SU-DHL-6 (cell line): ENCODE measurements at regions not wholly inside any gene's neighbourhood (a gene's known extent, or its start where the extent isn't known, plus 50 kb on each side); places are given as distances from the start of the nearest gene placed in this dataset.

Experiments used
- H2AFZ ChIP-seq: fragments of 200-600 bp; sonication (generic); 2 replicates; pipeline ENCODE4 v1.6.1; 2014; ENCODE audit warnings: low read depth, mild to moderate bottlenecking, moderate library complexity, mixed read lengths, antibody characterized with exemption, low read length; ENCODE audit not compliant: severe bottlenecking
- H3F3A ChIP-seq: fragments of 200-600 bp; shearing (Covaris generic); 2 replicates; pipeline ENCODE4 v1.6.0; 2016; ENCODE audit warnings: antibody characterized with exemption, mild to moderate bottlenecking; ENCODE audit not compliant: insufficient read depth
- H3K27ac ChIP-seq: fragments of 200-600 bp; sonication (generic); 2 replicates; pipeline ENCODE4 v1.5.1; 2016; ENCODE audit warnings: low read depth, mild to moderate bottlenecking, low read length, moderate library complexity, mixed read lengths
- H3K27me3 ChIP-seq: fragments of 200-600 bp; sonication (generic), shearing (Covaris generic); 2 replicates; pipeline ENCODE4 v1.6.0; 2014; ENCODE audit warnings: mild to moderate bottlenecking, low read length
- H3K36me3 ChIP-seq: fragments of 200-600 bp; sonication (generic); 2 replicates; pipeline ENCODE4 v1.6.1; 2014; ENCODE audit warnings: mild to moderate bottlenecking, low read length, mixed read lengths
- H3K4me2 ChIP-seq: fragments of 300-600, 200-600 bp; shearing (Covaris generic), sonication (generic); 2 replicates; pipeline ENCODE4 v1.6.0; 2014; ENCODE audit warnings: low read length, low read depth, mild to moderate bottlenecking; ENCODE audit not compliant: poor library complexity, severe bottlenecking
- H3K4me3 ChIP-seq: fragments of 200-600 bp; sonication (generic); 2 replicates; pipeline ENCODE4 v1.5.1; 2014; ENCODE audit warnings: antibody characterized with exemption, low read length, mild to moderate bottlenecking, mixed read lengths; ENCODE audit not compliant: insufficient read depth, poor library complexity, severe bottlenecking
- H3K79me2 ChIP-seq: fragments of 200-600 bp; sonication (generic); 2 replicates; pipeline ENCODE4 v1.6.1; 2014; ENCODE audit warnings: mild to moderate bottlenecking, low read length, moderate library complexity; ENCODE audit not compliant: insufficient read depth
- H3K9ac ChIP-seq: fragments of 200-600 bp; sonication (generic); 2 replicates; pipeline ENCODE4 v1.7.0; 2014; ENCODE audit warnings: mild to moderate bottlenecking, low read length
- H3K9me2 ChIP-seq: fragments of 200-600 bp; sonication (generic); replicated peaks from 2 replicates; pipeline ENCODE4 v1.6.1; 2014; ENCODE audit warnings: low read length; ENCODE audit not compliant: insufficient read depth
- H3K9me3 ChIP-seq: fragments of 200-600 bp; sonication (generic); 2 replicates; pipeline ENCODE4 v1.6.1; 2014; ENCODE audit warnings: low read length, mixed read lengths; ENCODE audit not compliant: insufficient read depth
- H4K20me1 ChIP-seq: fragments of 200-600 bp; sonication (generic); 2 replicates; pipeline ENCODE4 v1.6.1; 2014; ENCODE audit warnings: low read depth, mild to moderate bottlenecking, antibody characterized with exemption, low read length, moderate library complexity, mixed read lengths
- EZH2phosphoT487 ChIP-seq: fragments of 200-600 bp; sonication (generic), shearing (Covaris generic); conservative IDR thresholded peaks from 2 replicates; pipeline ENCODE4 v1.6.1; 2018; ENCODE audit warnings: mild to moderate bottlenecking, antibody characterized with exemption, low read length, moderate library complexity, mixed read lengths
- TF ChIP-seq, protein P1 (sequence below): fragments of 200-600 bp; sonication (generic); IDR thresholded peaks from one replicate; pipeline ENCODE4 v1.5.1; 2017; ENCODE audit warnings: antibody characterized with exemption, mild to moderate bottlenecking, low read length, moderate library complexity; ENCODE audit not compliant: insufficient read depth, poor library complexity, severe bottlenecking

DNA sequence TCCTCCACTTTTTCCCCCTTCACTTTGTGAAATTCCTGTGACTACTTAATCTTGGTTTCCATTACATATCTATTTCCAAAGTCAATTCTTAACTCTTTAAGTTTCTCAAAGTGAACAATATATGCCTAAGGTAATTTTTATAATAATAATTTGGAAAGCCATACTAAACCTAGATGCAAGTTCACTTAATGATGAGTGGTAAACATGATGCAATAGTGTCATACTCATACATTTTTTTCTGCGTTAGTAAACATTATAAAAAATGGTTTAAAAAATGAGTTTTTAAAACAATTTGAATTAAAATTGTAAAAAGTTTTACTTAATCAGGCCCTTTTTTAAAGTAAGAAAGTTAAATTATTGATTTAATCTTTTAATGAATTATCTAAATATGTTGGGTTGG, 659.4 kb upstream of the FZD8 start:
- Histone ChIP-seq H3K27me3 (no peaks in the 10 kb centered on the region), H3K79me2 (no peaks in the 10 kb centered on the region), H3K36me3 (no peaks in the 10 kb centered on the region), H3K9me2 (no peaks in the 10 kb centered on the region), H4K20me1 (no peaks in the 10 kb centered on the region), H3K4me3 (no peak overlapping the region), H3K9ac (no peak overlapping the region), H3K4me2 (no peak overlapping the region), H3F3A (no peaks in the 10 kb centered on the region), H2AFZ (no peak overlapping the region), H3K9me3 (no peaks in the 10 kb centered on the region), H3K27ac (no peak overlapping the region)
- no peak for TF ChIP-seq EZH2phosphoT487
- TF ChIP-seq, protein P1, sequence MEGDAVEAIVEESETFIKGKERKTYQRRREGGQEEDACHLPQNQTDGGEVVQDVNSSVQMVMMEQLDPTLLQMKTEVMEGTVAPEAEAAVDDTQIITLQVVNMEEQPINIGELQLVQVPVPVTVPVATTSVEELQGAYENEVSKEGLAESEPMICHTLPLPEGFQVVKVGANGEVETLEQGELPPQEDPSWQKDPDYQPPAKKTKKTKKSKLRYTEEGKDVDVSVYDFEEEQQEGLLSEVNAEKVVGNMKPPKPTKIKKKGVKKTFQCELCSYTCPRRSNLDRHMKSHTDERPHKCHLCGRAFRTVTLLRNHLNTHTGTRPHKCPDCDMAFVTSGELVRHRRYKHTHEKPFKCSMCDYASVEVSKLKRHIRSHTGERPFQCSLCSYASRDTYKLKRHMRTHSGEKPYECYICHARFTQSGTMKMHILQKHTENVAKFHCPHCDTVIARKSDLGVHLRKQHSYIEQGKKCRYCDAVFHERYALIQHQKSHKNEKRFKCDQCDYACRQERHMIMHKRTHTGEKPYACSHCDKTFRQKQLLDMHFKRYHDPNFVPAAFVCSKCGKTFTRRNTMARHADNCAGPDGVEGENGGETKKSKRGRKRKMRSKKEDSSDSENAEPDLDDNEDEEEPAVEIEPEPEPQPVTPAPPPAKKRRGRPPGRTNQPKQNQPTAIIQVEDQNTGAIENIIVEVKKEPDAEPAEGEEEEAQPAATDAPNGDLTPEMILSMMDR, result no peak

DNA sequence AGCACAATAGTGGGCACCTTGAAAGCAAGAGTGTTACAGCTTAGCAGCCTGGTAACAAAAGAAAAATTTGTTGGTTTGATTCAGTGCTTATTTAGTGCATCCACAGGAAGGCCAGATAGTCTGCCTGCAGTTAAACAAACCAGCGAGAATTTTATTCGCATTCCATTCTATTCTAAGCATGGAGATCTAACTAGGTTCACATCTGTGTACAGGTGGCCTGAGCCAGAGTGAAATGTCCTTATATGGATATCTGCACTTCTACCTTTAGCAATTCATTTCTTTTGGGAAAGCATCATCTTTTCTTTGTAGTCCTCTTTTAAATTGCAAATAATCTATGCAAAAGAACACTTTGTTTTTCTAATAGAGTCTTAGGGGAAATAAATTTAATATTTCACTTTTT, 659.0 kb upstream of the FZD8 start:
- Histone ChIP-seq H3K79me2 (no peaks in the 10 kb centered on the region), H4K20me1 (no peaks in the 10 kb centered on the region), H3K9ac (no peak overlapping the region), H3K9me2 (no peaks in the 10 kb centered on the region), H3K4me3 (no peak overlapping the region), H3K4me2 (no peak overlapping the region), H3K36me3 (no peaks in the 10 kb centered on the region), H2AFZ (no peak overlapping the region), H3K27me3 (no peaks in the 10 kb centered on the region), H3F3A (no peaks in the 10 kb centered on the region), H3K9me3 (no peaks in the 10 kb centered on the region), H3K27ac (no peak overlapping the region)
- TF ChIP-seq EZH2phosphoT487, result no peak
- TF ChIP-seq, protein P1, result no peak

DNA sequence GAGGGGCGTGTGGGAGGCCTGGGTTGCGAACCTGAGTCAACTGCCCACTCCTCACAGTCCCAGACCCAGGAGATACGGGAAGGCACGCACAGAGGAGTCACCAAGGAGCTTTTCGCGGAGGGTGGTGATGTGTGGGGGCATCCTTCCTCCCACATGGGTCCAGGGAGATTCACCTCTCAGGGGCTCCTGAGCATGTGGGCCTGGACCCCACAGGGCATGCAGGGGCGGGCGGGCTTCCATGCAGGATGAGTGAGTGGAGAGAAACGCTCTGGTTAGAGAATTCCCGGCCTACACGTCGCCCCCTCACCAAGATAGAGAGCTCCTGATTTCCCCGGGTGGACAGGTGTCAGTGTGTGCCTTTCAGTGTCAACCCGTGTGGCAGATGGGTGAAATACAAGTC, 641.7 kb upstream of the FZD8 start:
- H4K20me1 ChIP-seq, result no peaks in the 10 kb centered on the region
- H3K9me2 ChIP-seq, result no peaks in the 10 kb centered on the region
- H3K4me3 ChIP-seq, result no peak overlapping the region
- no peaks in the 10 kb centered on the region for H3K27me3 ChIP-seq
- no peaks in the 10 kb centered on the region for H3F3A ChIP-seq
- TF ChIP-seq, protein P1, result no peak
- TF ChIP-seq EZH2phosphoT487, result no peak
- no peaks in the 10 kb centered on the region for H3K36me3 ChIP-seq
- no peak overlapping the region for H2AFZ ChIP-seq
- H3K79me2 ChIP-seq, result no peaks in the 10 kb centered on the region
- H3K9ac ChIP-seq, result no peak overlapping the region
- no peak overlapping the region for H3K27ac ChIP-seq
- no peak overlapping the region for H3K4me2 ChIP-seq
- no peaks in the 10 kb centered on the region; the same call in 1 of the 2 replicates for H3K9me3 ChIP-seq

DNA sequence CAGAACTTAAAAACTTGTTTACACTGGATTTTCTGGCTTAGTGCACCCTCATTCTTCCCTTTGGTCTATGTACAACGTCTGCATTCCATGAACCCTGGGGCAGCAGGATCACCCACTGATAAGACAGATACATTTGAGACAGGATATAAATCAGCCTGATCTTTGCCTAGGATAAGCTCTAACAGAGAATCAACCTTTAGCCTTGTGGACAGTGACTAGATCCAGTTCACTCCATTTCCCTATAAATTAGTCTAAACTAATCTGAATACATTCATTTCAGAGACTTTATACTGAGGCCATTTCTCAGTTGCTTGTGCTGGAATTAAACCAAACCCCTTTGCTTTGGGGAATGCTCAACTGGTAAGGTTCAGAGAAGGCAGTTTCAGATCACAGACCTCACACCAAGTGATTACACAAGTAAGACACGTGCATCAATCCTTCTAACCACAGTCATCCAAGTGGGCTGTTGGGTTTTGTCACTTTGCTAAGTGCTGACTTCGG, 639.8 kb upstream of the FZD8 start:
- H3K9ac ChIP-seq, result no peak overlapping the region

More for the DNA sequence above, 639.8 kb upstream of the FZD8 start:
- Histone ChIP-seq H3K27ac (no peak overlapping the region), H3K79me2 (no peaks in the 10 kb centered on the region), H2AFZ (no peak overlapping the region), H3K36me3 (no peaks in the 10 kb centered on the region), H3K9me3 (no peaks in the 10 kb centered on the region), H4K20me1 (no peaks in the 10 kb centered on the region), H3K9me2 (no peaks in the 10 kb centered on the region), H3F3A (no peaks in the 10 kb centered on the region), H3K27me3 (no peaks in the 10 kb centered on the region), H3K4me2 (no peak overlapping the region), H3K4me3 (no peak overlapping the region)
- TF ChIP-seq, protein P1, result no peak
- no peak for TF ChIP-seq EZH2phosphoT487
